Gastroesophageal sphincter (tissue), 4 donors: ENCODE measurements at regions not wholly inside any gene's neighbourhood (a gene's known extent, or its start where the extent isn't known, plus 50 kb on each side); places are given as distances from the start of the nearest gene placed in this dataset.

ENCODE experiments used
- ATAC-seq: fragments of 150-250 bp; one replicate; pipeline ENCODE4 v1.9.1; 2016; ENCODE audit warnings: mild to moderate bottlenecking, moderate library complexity
- H3K27ac ChIP-seq, 4 donors: fragments of 200-600 bp; sonication (generic) in 3 of 4; 1 replicate in 3 of 4; 2 replicates in 1 of 4; pipeline ENCODE4 v1.5.1; 2016 to 2019
- H3K27me3 ChIP-seq: fragments of 200-600 bp; sonication (generic); one replicate; pipeline ENCODE4 v1.5.1; 2019
- H3K36me3 ChIP-seq, 2 donors: fragments of 200-600 bp; sonication (generic); one replicate each; pipeline ENCODE4 v1.5.1; 2019; ENCODE audit warnings: control low read depth in 1 of 2
- H3K4me1 ChIP-seq, 3 donors: fragments of 200-600 bp; sonication (generic); 1 replicate in 2 of 3; 2 replicates in 1 of 3; pipeline ENCODE4 v1.5.1; 2016 to 2019; ENCODE audit warnings: control low read depth in 2 of 3
- H3K4me3 ChIP-seq, 2 donors: fragments of 200-600 bp; sonication (generic); one replicate each; pipeline ENCODE4 v1.5.1; 2019; ENCODE audit warnings: mild to moderate bottlenecking in 1 of 2, moderate library complexity in 1 of 2
- H3K9me3 ChIP-seq, 3 donors: fragments of 200-600 bp; sonication (generic); one replicate each; pipeline ENCODE4 v1.5.1; 2017 to 2019; ENCODE audit warnings: control low read depth in 2 of 3
- EP300 ChIP-seq: sonication (generic); formaldehyde crosslinking; IDR thresholded peaks from one replicate; pipeline ENCODE4 v1.6.1; 2017; ENCODE audit warnings: antibody characterized with exemption, mild to moderate bottlenecking
- POLR2A ChIP-seq, 2 donors: fragments of 450-650 bp; IDR thresholded peaks; one replicate each; pipeline ENCODE4 v1.6.1; 2017; ENCODE audit warnings: antibody characterized with exemption in 2 of 2, mild to moderate bottlenecking in 2 of 2, moderate library complexity in 1 of 2
- POLR2AphosphoS5 ChIP-seq: sonication (generic); formaldehyde crosslinking; IDR thresholded peaks from one replicate; pipeline ENCODE4 v1.6.1; 2017; ENCODE audit warnings: antibody characterized with exemption
- WGBS, 2 donors: methylation state at CpG; one replicate each; pipeline ENCODE4 v1.1.5; 2018; ENCODE audit warnings: low coverage in 1 of 2; 5-methylcytosine and 5-hydroxymethylcytosine counted together
- TF ChIP-seq, protein P1 (sequence below), 4 experiments: fragments of 200-600 bp in 2 of 4; fragments of 450-650 bp in 2 of 4; sonication (generic) in 1 of 4; IDR thresholded peaks; one replicate each; pipeline ENCODE4 v1.5.1; 2017 to 2019; ENCODE audit warnings: antibody characterized with exemption in 4 of 4, mild to moderate bottlenecking in 2 of 4, moderate library complexity in 2 of 4

GRCh38 chr2:71925268-71926088, 222.2 kb downstream of the CYP26B1 start:
- Histone ChIP-seq H3K4me1 (no peaks in the 10 kb centered on the region), H3K9me3 (no peaks in the 10 kb centered on the region), H3K27ac (no peak overlapping the region), H3K4me3 (no peak overlapping the region), H3K36me3 (no peaks in the 10 kb centered on the region), H3K27me3 (no peaks in the 10 kb centered on the region)
- TF ChIP-seq, protein P1, sequence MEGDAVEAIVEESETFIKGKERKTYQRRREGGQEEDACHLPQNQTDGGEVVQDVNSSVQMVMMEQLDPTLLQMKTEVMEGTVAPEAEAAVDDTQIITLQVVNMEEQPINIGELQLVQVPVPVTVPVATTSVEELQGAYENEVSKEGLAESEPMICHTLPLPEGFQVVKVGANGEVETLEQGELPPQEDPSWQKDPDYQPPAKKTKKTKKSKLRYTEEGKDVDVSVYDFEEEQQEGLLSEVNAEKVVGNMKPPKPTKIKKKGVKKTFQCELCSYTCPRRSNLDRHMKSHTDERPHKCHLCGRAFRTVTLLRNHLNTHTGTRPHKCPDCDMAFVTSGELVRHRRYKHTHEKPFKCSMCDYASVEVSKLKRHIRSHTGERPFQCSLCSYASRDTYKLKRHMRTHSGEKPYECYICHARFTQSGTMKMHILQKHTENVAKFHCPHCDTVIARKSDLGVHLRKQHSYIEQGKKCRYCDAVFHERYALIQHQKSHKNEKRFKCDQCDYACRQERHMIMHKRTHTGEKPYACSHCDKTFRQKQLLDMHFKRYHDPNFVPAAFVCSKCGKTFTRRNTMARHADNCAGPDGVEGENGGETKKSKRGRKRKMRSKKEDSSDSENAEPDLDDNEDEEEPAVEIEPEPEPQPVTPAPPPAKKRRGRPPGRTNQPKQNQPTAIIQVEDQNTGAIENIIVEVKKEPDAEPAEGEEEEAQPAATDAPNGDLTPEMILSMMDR (IDR thresholded peaks at IDR 0.05) = no peak
- WGBS, 2 donors = 72 to 80% methylated on average over 1 to 5 of the region's 14 CpGs
- ATAC-seq = no peak

DNA sequence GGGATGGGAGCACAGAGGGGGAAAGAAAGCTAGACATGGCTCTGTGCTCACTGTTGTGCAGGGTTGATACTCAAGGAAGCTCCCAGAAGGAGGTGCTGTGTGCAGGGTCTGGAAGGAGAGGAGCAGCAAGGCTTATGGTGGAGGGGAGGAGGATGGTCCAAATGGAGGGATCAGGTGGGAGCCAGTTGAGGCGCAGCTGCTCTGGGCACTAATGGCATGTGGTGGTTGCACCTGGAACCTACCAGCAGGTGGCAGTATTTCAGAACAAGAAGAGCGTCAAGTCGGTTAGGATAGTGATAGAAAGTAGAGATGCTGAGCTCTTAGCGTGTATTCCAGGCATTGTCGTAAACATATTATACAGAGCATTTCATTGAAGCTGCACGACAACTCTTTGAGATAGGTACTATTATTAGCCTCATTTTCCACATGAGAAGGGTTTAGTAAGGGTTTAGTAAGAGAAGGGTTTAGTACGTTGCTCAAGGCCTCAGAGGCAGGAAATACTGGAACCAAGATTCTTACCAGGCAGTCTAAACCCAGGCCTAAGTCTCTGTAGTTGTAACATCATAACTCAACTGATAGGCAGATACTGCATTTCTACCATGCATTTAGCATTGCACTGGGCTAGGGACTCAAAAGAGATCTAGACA, 223.7 kb downstream of the CYP26B1 start:
- Histone ChIP-seq H3K9me3 (no peaks in the 10 kb centered on the region), H3K27ac (no peak overlapping the region), H3K4me3 (no peak overlapping the region), H3K4me1 (no peaks in the 10 kb centered on the region), H3K36me3 (no peaks in the 10 kb centered on the region), H3K27me3 (no peaks in the 10 kb centered on the region)
- 45 to 56% methylated on average over 5 to 7 of the region's 7 CpGs for WGBS, 2 donors
- ATAC-seq = peak; percentile 70
- TF ChIP-seq POLR2AphosphoS5 = no peak
- TF ChIP-seq EP300 = no peak
- TF ChIP-seq, protein P1 (IDR thresholded peaks at IDR 0.05) = peak in 3 of 4 experiments; percentile 63 to 84 (median 72)
- no peak for TF ChIP-seq POLR2A (IDR thresholded peaks at IDR 0.05)

- ATAC-seq = no peak
- no peak overlapping the region for H3K27ac ChIP-seq
- H3K9me3 ChIP-seq = peaks cover 0 to 9% (median 0%) of the 10 kb centered on the region in 3 donors
- no peaks in the 10 kb centered on the region for H3K27me3 ChIP-seq
- no peak overlapping the region for H3K4me3 ChIP-seq
- no peaks in the 10 kb centered on the region for H3K36me3 ChIP-seq
- H3K4me1 ChIP-seq = no peaks in the 10 kb centered on the region
- TF ChIP-seq POLR2AphosphoS5 (no peak), POLR2A (IDR thresholded peaks at IDR 0.05) (no peak), EP300 (no peak)
- TF ChIP-seq, protein P1 (IDR thresholded peaks at IDR 0.05) = no peak
Measured at GRCh38 chr2:71923143-71923525, 224.5 kb downstream of the CYP26B1 start.

GRCh38 chr2:71922499-71923142, 225.0 kb downstream of the CYP26B1 start:
- 87 to 100% methylated on average over 2 to 4 of the region's 7 CpGs for WGBS, 2 donors
- Histone ChIP-seq H3K27ac (no peak overlapping the region), H3K27me3 (no peaks in the 10 kb centered on the region), H3K4me1 (no peaks in the 10 kb centered on the region), H3K9me3 (peaks cover 0 to 14% (median under 1%) of the 10 kb centered on the region in 3 donors), H3K36me3 (no peaks in the 10 kb centered on the region), H3K4me3 (no peak overlapping the region)
- no peak for ATAC-seq
- TF ChIP-seq, protein P1 (IDR thresholded peaks at IDR 0.05) = no peak
- no peak for TF ChIP-seq EP300
- no peak for TF ChIP-seq POLR2A (IDR thresholded peaks at IDR 0.05)
- no peak for TF ChIP-seq POLR2AphosphoS5
